Bronchial epithelial cell (primary cell): ENCODE measurements at regions not wholly inside any gene's neighbourhood (a gene's known extent, or its start where the extent isn't known, plus 50 kb on each side); places are given as distances from the start of the nearest gene placed in this dataset.

Experiments
- DNase-seq: peaks from one replicate; pipeline ENCODE4 v3.0.0-alpha.2; 2010; ENCODE audit warnings: low read depth
- FAIRE-seq: peaks from 2 replicates; lab custom pipeline; 2011; peaks lifted over from hg19 to GRCh38; lab: Jason Lieb, UNC
- H3K27me3 ChIP-seq: 2 replicates; pipeline ENCODE4 v1.5.1; 2011; ENCODE audit warnings: low read length; ENCODE audit not compliant: control insufficient read depth, insufficient read depth
- H3K36me3 ChIP-seq: 2 replicates; pipeline ENCODE4 v1.5.1; 2011; ENCODE audit warnings: low read length; ENCODE audit not compliant: control insufficient read depth, insufficient read depth
- H3K4me3 ChIP-seq: 2 replicates; pipeline ENCODE4 v1.5.1; 2011; ENCODE audit warnings: mild to moderate bottlenecking, low read depth, low read length, control low read depth
- TF ChIP-seq, protein P1 (sequence below): IDR thresholded peaks from 2 replicates; pipeline ENCODE4 v1.5.1; 2011; ENCODE audit warnings: mild to moderate bottlenecking, moderate library complexity, low read length, control low read depth, inconsistent platforms; ENCODE audit not compliant: insufficient read depth, severe bottlenecking

DNA sequence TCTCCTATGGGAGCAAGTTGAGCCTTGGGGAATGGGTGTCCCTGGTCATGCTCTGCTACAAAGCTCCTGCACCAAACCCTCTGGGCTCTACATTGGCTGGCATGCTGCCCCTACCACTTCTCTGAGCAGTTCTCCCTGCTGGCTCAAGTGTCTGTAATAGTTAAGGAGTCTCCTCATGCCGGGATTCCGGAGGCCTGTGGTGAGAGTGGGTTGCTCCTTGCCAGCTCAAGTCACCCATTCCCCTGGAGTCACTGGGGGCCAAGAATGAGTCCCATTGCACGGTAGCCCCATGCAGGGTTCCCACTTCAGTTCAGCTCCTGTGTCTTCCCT is 173.9 kb downstream of the PRDM13 start:
- FAIRE-seq (peak; percentile 79), DNase-seq (no peak)
- Histone ChIP-seq H3K4me3 (no peak overlapping the region), H3K36me3 (no peaks in the 10 kb centered on the region), H3K27me3 (no peaks in the 10 kb centered on the region)
- TF ChIP-seq, protein P1, sequence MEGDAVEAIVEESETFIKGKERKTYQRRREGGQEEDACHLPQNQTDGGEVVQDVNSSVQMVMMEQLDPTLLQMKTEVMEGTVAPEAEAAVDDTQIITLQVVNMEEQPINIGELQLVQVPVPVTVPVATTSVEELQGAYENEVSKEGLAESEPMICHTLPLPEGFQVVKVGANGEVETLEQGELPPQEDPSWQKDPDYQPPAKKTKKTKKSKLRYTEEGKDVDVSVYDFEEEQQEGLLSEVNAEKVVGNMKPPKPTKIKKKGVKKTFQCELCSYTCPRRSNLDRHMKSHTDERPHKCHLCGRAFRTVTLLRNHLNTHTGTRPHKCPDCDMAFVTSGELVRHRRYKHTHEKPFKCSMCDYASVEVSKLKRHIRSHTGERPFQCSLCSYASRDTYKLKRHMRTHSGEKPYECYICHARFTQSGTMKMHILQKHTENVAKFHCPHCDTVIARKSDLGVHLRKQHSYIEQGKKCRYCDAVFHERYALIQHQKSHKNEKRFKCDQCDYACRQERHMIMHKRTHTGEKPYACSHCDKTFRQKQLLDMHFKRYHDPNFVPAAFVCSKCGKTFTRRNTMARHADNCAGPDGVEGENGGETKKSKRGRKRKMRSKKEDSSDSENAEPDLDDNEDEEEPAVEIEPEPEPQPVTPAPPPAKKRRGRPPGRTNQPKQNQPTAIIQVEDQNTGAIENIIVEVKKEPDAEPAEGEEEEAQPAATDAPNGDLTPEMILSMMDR, result no peak

DNA sequence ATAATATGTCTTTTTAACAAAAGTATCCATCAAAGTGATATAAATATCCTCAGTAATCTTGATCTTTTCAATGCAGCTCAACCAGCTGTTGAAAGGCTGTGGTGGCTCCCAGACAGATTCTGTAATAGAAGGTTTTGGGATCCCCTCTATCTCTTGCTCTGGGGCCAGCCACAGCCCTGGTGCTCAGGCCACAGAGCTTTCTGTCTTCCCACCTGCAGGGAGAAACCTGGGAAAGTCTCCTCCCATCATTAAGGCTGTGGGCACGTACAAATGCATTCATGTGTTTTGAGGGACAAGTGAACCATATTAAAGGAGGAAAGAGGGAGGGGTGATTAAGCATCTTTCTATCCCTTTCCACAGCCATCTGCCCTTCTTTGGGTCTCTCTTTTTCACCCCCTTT is 183.1 kb downstream of the PRDM13 start:
- TF ChIP-seq, protein P1, result no peak
- FAIRE-seq (no peak), DNase-seq (no peak)
- H3K36me3 ChIP-seq, result no peaks in the 10 kb centered on the region
- H3K27me3 ChIP-seq, result no peaks in the 10 kb centered on the region
- no peak overlapping the region for H3K4me3 ChIP-seq

DNA sequence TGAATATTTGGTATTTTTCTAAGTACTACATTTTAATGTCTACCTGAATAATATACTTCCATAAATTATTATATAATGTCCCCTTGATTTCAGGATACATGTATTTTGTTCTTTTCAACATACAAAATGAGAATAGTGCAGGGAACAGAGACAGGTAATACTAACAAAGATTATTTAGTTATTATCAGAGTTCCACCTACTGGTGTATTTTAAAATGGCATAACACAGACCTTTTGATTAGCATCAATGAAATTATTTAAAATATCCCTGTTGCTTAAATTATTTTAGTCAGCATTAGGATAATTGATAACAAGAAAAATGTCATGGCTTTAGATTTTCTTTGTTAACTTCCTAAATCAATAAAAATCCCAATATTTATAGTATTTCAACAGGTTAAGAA is 184.0 kb downstream of the PRDM13 start:
- TF ChIP-seq, protein P1, result no peak
- FAIRE-seq, result no peak
- no peaks in the 10 kb centered on the region for H3K36me3 ChIP-seq
- H3K4me3 ChIP-seq, result no peak overlapping the region
- no peaks in the 10 kb centered on the region for H3K27me3 ChIP-seq
- peak; percentile 14 for DNase-seq

DNA sequence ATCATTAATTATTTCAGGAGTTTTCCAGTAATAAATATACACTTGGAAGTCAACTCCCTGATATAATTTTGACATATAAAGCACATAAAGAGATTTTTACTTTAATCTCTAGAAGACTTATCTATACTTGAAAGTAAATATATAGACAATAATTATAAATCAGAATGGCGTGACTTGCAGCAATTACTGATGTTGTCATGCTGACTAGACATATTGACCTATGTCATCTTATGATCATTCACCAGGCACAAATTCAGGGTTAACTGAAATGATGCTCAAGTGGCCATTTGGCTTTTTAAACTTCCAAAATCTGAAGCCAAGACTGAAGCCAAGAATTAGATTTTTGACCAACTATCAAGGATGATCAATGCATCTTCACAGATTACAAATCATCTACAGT is 192.2 kb downstream of the MCHR2 start:
- Histone ChIP-seq H3K36me3 (no peaks in the 10 kb centered on the region), H3K4me3 (no peak overlapping the region), H3K27me3 (no peaks in the 10 kb centered on the region)
- no peak for DNase-seq
- TF ChIP-seq, protein P1, result no peak
- no peak for FAIRE-seq

DNA sequence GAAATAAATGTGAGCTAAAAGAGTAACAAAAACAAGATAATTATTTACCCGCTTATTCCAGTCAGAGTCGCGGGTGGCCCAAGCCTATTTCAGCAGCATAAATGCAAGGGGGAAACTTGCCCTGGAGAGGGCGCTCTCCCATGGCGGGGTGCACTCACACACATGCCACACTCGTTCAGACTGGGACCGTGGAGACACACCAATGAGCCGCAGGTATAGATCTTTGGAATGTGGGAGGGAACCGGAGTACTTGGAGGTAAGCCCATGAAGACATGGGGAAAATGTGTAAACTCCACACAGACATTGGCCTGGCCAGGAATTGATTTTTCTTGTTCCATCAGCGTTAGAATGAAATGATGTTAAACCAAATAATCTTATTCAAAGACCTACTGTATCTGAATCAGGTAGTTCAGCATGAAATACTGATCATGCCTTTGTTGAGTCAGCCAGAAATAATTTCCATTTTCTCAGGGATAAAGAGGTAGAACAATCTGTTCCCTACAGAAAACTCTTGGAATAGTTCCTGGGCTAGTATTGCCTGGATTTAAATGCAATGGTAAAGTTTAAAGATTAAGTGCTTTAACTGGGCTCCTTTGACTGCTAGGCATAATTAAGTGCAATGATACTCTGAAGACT is 191.5 kb downstream of the MCHR2 start:
- Histone ChIP-seq H3K27me3 (no peaks in the 10 kb centered on the region), H3K36me3 (no peaks in the 10 kb centered on the region), H3K4me3 (no peak overlapping the region)
- DNase-seq (peak; percentile 10), FAIRE-seq (no peak)
- TF ChIP-seq, protein P1, result peak; percentile 14

DNA sequence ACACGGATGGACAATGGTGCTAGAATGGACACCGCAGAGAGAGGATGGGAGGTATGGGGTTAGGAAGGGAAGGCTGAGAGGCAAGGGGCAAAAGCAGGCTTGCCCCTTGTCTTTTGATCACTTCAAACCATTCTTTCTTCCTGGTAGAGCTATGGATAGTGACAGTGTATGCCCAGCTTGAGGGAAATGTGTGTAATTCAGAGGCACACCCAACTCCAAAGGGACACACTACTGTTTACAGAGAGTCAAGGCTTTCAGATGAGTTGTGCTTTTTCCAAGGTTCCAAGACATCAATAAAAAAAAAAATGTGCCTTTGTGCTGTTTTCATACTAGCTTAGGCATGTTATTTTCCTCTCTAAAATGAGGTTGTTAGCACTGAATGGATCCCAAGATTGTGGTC is 185.0 kb downstream of the MCHR2 start:
- no peak for FAIRE-seq
- H3K27me3 ChIP-seq, result peaks cover 2% of the 10 kb centered on the region
- TF ChIP-seq, protein P1, result no peak

More for the DNA sequence above, 185.0 kb downstream of the MCHR2 start:
- DNase-seq, result no peak
- no peak overlapping the region for H3K4me3 ChIP-seq
- no peaks in the 10 kb centered on the region for H3K36me3 ChIP-seq
